SU-DHL-6 (cell line): ENCODE measurements at regions not wholly inside any gene's neighbourhood (a gene's known extent, or its start where the extent isn't known, plus 50 kb on each side); places are given as distances from the start of the nearest gene placed in this dataset.

Experiments
- CTCF ChIP-seq: fragments of 200-600 bp; sonication (generic); IDR thresholded peaks from one replicate; pipeline ENCODE4 v1.5.1; 2017; ENCODE audit warnings: antibody characterized with exemption, mild to moderate bottlenecking, low read length, moderate library complexity; ENCODE audit not compliant: insufficient read depth, poor library complexity, severe bottlenecking
- EZH2phosphoT487 ChIP-seq: fragments of 200-600 bp; sonication (generic), shearing (Covaris generic); conservative IDR thresholded peaks from 2 replicates; pipeline ENCODE4 v1.6.1; 2018; ENCODE audit warnings: mild to moderate bottlenecking, antibody characterized with exemption, low read length, moderate library complexity, mixed read lengths

- no peak for TF ChIP-seq CTCF
- TF ChIP-seq EZH2phosphoT487, result no peak
Observed at GRCh38 chr14:34170882-34171281, 220.0 kb upstream of the EGLN3 start.
